GM13977 (cell line): ENCODE measurements at regions not wholly inside any gene's neighbourhood (a gene's known extent, or its start where the extent isn't known, plus 50 kb on each side); places are given as distances from the start of the nearest gene placed in this dataset.

Experiments
- DNase-seq: peaks from one replicate; pipeline ENCODE4 v3.0.0; 2012; ENCODE audit warnings: low spot score
- CTCF ChIP-seq: IDR thresholded peaks from 2 replicates; pipeline ENCODE4 v1.5.1; 2012; ENCODE audit warnings: mild to moderate bottlenecking, control low read depth; ENCODE audit not compliant: insufficient read depth; ENCODE audit errors: extremely low read depth, missing control alignments
- in situ Hi-C: fragments of 300-500 bp; cut with MboI; formaldehyde crosslinking; loops from one replicate; pipeline ENCODE4 v1.12.0; 2022; ENCODE audit warnings: low sequenced_read_pairs, low pct_unique_long_range_greater_than_20kb, mixed read lengths, inconsistent platforms; ENCODE audit not compliant: unreplicated experiment

GRCh38 chr11:70547386-70547785 is 149.1 kb downstream of the CTTN start:
- no peak for TF ChIP-seq CTCF
- in situ Hi-C loops: no loop called here
- no peak for DNase-seq

GRCh38 chr11:70547821-70548670 is 149.7 kb downstream of the CTTN start:
- DNase-seq: no peak
- in situ Hi-C loops: no loop called here
- no peak for TF ChIP-seq CTCF

GRCh38 chr11:70548976-70549375 is 150.6 kb downstream of the CTTN start:
- DNase-seq: no peak
- TF ChIP-seq CTCF: no peak
- in situ Hi-C loops: no loop called here

GRCh38 chr11:70549386-70549785 is 151.1 kb downstream of the CTTN start:
- in situ Hi-C loops: no loop called here
- DNase-seq: no peak
- no peak for TF ChIP-seq CTCF

GRCh38 chr11:70549796-70550195 is 151.5 kb downstream of the CTTN start:
- in situ Hi-C loops: no loop called here
- TF ChIP-seq CTCF: no peak

GRCh38 chr11:70550456-70551195 is 152.3 kb downstream of the CTTN start:
- no peak for TF ChIP-seq CTCF
- no peak for DNase-seq
- in situ Hi-C loops: no loop called here

More at GRCh38 chr11:70549796-70550195, 151.5 kb downstream of the CTTN start:
- no peak for DNase-seq
